Endothelial cell of umbilical vein (primary cell): ENCODE measurements at regions not wholly inside any gene's neighbourhood (a gene's known extent, or its start where the extent isn't known, plus 50 kb on each side); places are given as distances from the start of the nearest gene placed in this dataset.

Experiments used
- BruUV-seq: library from RNA; stranded (reverse); fragments of 400-500 nt; replicated peaks from 2 replicates; lab custom pipeline; 2021; lab: Mats Ljungman, UMichigan
- CTCF ChIA-PET: fragments of 300-600, 350-600 bp; sonication (Branson Sonifier 250); formaldehyde crosslinking; loops from one replicate; lab custom pipeline; 2021; ENCODE audit warnings: antibody characterized with exemption, inconsistent platforms; lab: Charles Lee
- POLR2A ChIA-PET: fragments of 300-600, 350-600 bp; sonication (Branson Sonifier 250); formaldehyde crosslinking; loops from one replicate; lab custom pipeline; 2021; ENCODE audit warnings: antibody characterized with exemption, inconsistent platforms; lab: Charles Lee
- DNase-seq: peaks from one replicate; pipeline ENCODE4 v3.0.0-alpha.2; 2011; ENCODE audit warnings: low read depth, low spot score
- FAIRE-seq: peaks from 2 replicates; lab custom pipeline; 2011; peaks lifted over from hg19 to GRCh38; lab: Jason Lieb, UNC
- H2AFZ ChIP-seq: 2 replicates; pipeline ENCODE4 v1.6.0; 2012; ENCODE audit warnings: low read depth, low read length, control low read depth, inconsistent platforms
- H3K27ac ChIP-seq: 2 replicates; pipeline ENCODE4 v1.5.1; 2011; ENCODE audit warnings: low read depth, mild to moderate bottlenecking, control low read depth, low read length, moderate library complexity; ENCODE audit not compliant: insufficient read depth
- H3K27me3 ChIP-seq, 2 experiments: 2 replicates each; pipeline versions ENCODE4 v1.6.0 to v1.6.1; 2011; ENCODE audit warnings: low read length in 2 of 2, mixed read lengths in 1 of 2; ENCODE audit not compliant: control insufficient read depth in 2 of 2, insufficient read depth in 2 of 2
- H3K36me3 ChIP-seq, 2 experiments: 2 replicates in 1 of 2; 3 replicates in 1 of 2; pipeline ENCODE4 v1.5.1; 2011; ENCODE audit warnings: low read length in 2 of 2, mild to moderate bottlenecking in 1 of 2, moderate library complexity in 1 of 2; ENCODE audit not compliant: control insufficient read depth in 2 of 2, insufficient read depth in 2 of 2; ENCODE audit errors: extremely low read depth in 1 of 2
- H3K4me1 ChIP-seq: 3 replicates; pipeline ENCODE4 v1.5.1; 2011; ENCODE audit warnings: mild to moderate bottlenecking, low read length; ENCODE audit not compliant: control insufficient read depth, insufficient read depth; ENCODE audit errors: extremely low read depth
- H3K4me2 ChIP-seq: 2 replicates; pipeline ENCODE4 v1.6.1; 2011; ENCODE audit warnings: low read length, control low read depth, mixed read lengths; ENCODE audit not compliant: insufficient read depth
- H3K4me3 ChIP-seq, 3 experiments: fragments of 200-600 bp in 1 of 3; sonication (generic), shearing (Covaris generic) in 1 of 3; replicated peaks in 1 of 3; 2 replicates each; pipeline ENCODE4 v1.5.1; 2011 to 2016; ENCODE audit warnings: control low read depth in 3 of 3, low read length in 3 of 3, mild to moderate bottlenecking in 2 of 3, inconsistent platforms in 1 of 3, low read depth in 1 of 3, moderate library complexity in 1 of 3; ENCODE audit not compliant: insufficient read depth in 1 of 3
- H3K79me2 ChIP-seq: 2 replicates; pipeline ENCODE4 v1.6.0; 2012; ENCODE audit warnings: low read length, inconsistent platforms; ENCODE audit not compliant: control insufficient read depth, insufficient read depth
- H3K9ac ChIP-seq: replicated peaks from 2 replicates; pipeline ENCODE3; 2011; ENCODE audit warnings: low read length, control low read depth; ENCODE audit not compliant: insufficient read depth; ENCODE audit errors: extremely low read depth
- H3K9me1 ChIP-seq: replicated peaks from 3 replicates; pipeline ENCODE4 v1.6.0; 2011; ENCODE audit warnings: mild to moderate bottlenecking, low read length; ENCODE audit not compliant: control insufficient read depth, insufficient read depth; ENCODE audit errors: extremely low read depth
- H3K9me3 ChIP-seq: replicated peaks from 2 replicates; pipeline ENCODE4 v1.5.1; 2012; ENCODE audit warnings: low read length, inconsistent platforms; ENCODE audit not compliant: control insufficient read depth, insufficient read depth
- H4K20me1 ChIP-seq: replicated peaks from 2 replicates; pipeline ENCODE3; 2011; ENCODE audit warnings: mild to moderate bottlenecking, low read length; ENCODE audit not compliant: control insufficient read depth, insufficient read depth; ENCODE audit errors: extremely low read depth
- EZH2 ChIP-seq: IDR thresholded peaks from 2 replicates; pipeline ENCODE4 v1.6.1; 2012; ENCODE audit warnings: borderline replicate concordance, low read depth, mild to moderate bottlenecking, moderate library complexity, low read length, inconsistent platforms; ENCODE audit not compliant: severe bottlenecking
- FOS ChIP-seq: IDR thresholded peaks from 2 replicates; pipeline ENCODE4 v1.6.1; 2011; ENCODE audit warnings: mild to moderate bottlenecking, low read length, moderate library complexity, borderline replicate concordance; ENCODE audit not compliant: insufficient read depth
- GATA2 ChIP-seq: IDR thresholded peaks from 2 replicates; pipeline ENCODE4 v1.7.0; 2011; ENCODE audit warnings: low read depth, mild to moderate bottlenecking, moderate library complexity, mixed read lengths, low read length; ENCODE audit not compliant: insufficient read length, insufficient read depth
- JUN ChIP-seq: IDR thresholded peaks from 2 replicates; pipeline ENCODE4 v1.6.1; 2011; ENCODE audit warnings: borderline replicate concordance, low read depth; ENCODE audit not compliant: insufficient read length, insufficient read depth
- MYC ChIP-seq: IDR thresholded peaks from one replicate; pipeline ENCODE4 v1.6.1; 2011; ENCODE audit warnings: mild to moderate bottlenecking, low read depth, low read length
- POLR2AphosphoS5 ChIP-seq: IDR thresholded peaks from 2 replicates; pipeline ENCODE4 v1.6.1; 2012; ENCODE audit warnings: low read depth, mild to moderate bottlenecking, control low read depth, low read length, moderate library complexity; ENCODE audit not compliant: insufficient read depth
- dilution Hi-C: fragments of 300-500 bp; cut with MboI; formaldehyde crosslinking; loops from one replicate; pipeline ENCODE4 v1.15.0; 2019; ENCODE audit warnings: low sequenced_read_pairs; ENCODE audit not compliant: extremely low pct_ligation_motif_present
- intact Hi-C: fragments of 100-400 bp; cut with micrococcal nuclease; formaldehyde crosslinking; loops from one replicate; pipeline ENCODE4 v1.10.0; 2022
- TF ChIP-seq, protein P1 (sequence below): IDR thresholded peaks from 2 replicates; pipeline ENCODE4 v1.6.1; 2011; ENCODE audit not compliant: insufficient read depth, insufficient read length

DNA sequence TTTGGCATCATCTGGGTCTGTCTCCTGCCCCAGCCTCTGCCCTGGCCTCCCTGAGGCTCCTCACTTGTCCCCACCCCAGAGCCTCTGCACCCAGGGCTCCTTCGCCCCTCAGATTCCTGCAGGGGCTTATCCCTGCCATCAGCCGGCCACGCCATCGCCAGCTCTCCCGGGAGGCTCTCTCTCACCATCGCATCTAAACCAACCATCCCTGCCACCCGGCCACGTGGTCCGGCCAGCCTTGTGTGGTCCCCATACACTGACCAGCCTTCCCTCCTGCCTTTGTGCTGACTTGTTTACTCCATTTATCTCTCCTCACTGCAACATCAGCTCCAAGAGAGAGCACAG lies 134.3 kb upstream of the IQSEC1 start:
- Histone ChIP-seq H2AFZ (no peak overlapping the region), H3K4me2 (no peak overlapping the region), H3K4me1 (no peaks in the 10 kb centered on the region), H3K79me2 (no peaks in the 10 kb centered on the region), H3K9me1 (no peaks in the 10 kb centered on the region), H3K9me3 (no peaks in the 10 kb centered on the region), H3K9ac (no peak overlapping the region), H3K36me3 (no peaks in the 10 kb centered on the region), H3K4me3 (no peak overlapping the region), H3K27ac (no peak overlapping the region), H4K20me1 (no peaks in the 10 kb centered on the region), H3K27me3 (no peaks in the 10 kb centered on the region)
- intact Hi-C loops (loop anchor here (10.0 kb wide), 1 partner anchor 247 kb away; no protein-coding TSS in a partner anchor), dilution Hi-C loops (no loop called here)
- CTCF ChIA-PET = no interaction called here
- FAIRE-seq = no peak
- no peak for DNase-seq
- TF ChIP-seq FOS (no peak), GATA2 (no peak), MYC (no peak), POLR2AphosphoS5 (no peak), EZH2 (no peak), JUN (no peak)
- TF ChIP-seq, protein P1, sequence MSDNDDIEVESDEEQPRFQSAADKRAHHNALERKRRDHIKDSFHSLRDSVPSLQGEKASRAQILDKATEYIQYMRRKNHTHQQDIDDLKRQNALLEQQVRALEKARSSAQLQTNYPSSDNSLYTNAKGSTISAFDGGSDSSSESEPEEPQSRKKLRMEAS = no peak
- BruUV-seq = no TSS peak
- POLR2A ChIA-PET = no interaction called here
